Panc1 (cell line): ENCODE measurements at regions not wholly inside any gene's neighbourhood (a gene's known extent, or its start where the extent isn't known, plus 50 kb on each side); places are given as distances from the start of the nearest gene placed in this dataset.

ENCODE experiments used
- ATAC-seq: fragments of 200-7000 bp; cut with Tn5 transposase; 2 replicates; pipeline ENCODE4 v1.9.1; 2020; ENCODE audit warnings: mild to moderate bottlenecking, moderate library complexity
- BruUV-seq: library from RNA; stranded (reverse); fragments of 400-500 nt; replicated peaks from 2 replicates; lab custom pipeline; 2021; lab: Mats Ljungman, UMichigan
- CTCF ChIA-PET: fragments of 300-600 bp; sonication (Branson Sonifier 250); formaldehyde crosslinking; loops from one replicate; lab custom pipeline; 2022; ENCODE audit warnings: antibody characterized with exemption; lab: Charles Lee
- POLR2A ChIA-PET: fragments of 300-600 bp; sonication (Branson Sonifier 250); formaldehyde crosslinking; loops from one replicate; lab custom pipeline; 2022; ENCODE audit warnings: antibody characterized with exemption; lab: Charles Lee
- DNase-seq: peaks from one replicate; pipeline ENCODE4 v3.0.0-alpha.2; 2010; ENCODE audit warnings: low read depth, low spot score
- H3K27ac ChIP-seq: 2 replicates; pipeline ENCODE4 v1.5.1; 2011; ENCODE audit warnings: mild to moderate bottlenecking, low read length, inconsistent platforms
- H3K27me3 ChIP-seq: fragments of 200-500 bp; sonication (Bioruptor generic); 2 replicates; pipeline ENCODE4 v1.6.0; 2014; ENCODE audit warnings: low read length, inconsistent platforms; ENCODE audit not compliant: control insufficient read depth, insufficient read depth
- H3K36me3 ChIP-seq: fragments of 200-500 bp; sonication (Bioruptor generic); 2 replicates; pipeline ENCODE4 v1.5.1; 2014; ENCODE audit warnings: inconsistent platforms, mild to moderate bottlenecking, low read length, moderate library complexity; ENCODE audit not compliant: control insufficient read depth, insufficient read depth
- H3K4me1 ChIP-seq: 2 replicates; pipeline ENCODE4 v1.5.1; 2011; ENCODE audit warnings: inconsistent platforms, mild to moderate bottlenecking, low read length, moderate library complexity; ENCODE audit not compliant: control insufficient read depth, insufficient read depth
- H3K4me3 ChIP-seq, 2 experiments: 2 replicates each; pipeline ENCODE4 v1.5.1; 2011 to 2012; ENCODE audit warnings: low read depth in 2 of 2, low read length in 2 of 2, mild to moderate bottlenecking in 2 of 2, inconsistent platforms in 1 of 2, moderate library complexity in 1 of 2
- H3K9me3 ChIP-seq: fragments of 200-500 bp; sonication (Bioruptor generic); 2 replicates; pipeline ENCODE4 v1.5.1; 2014; ENCODE audit warnings: low read depth, mild to moderate bottlenecking, inconsistent platforms, low read length, moderate library complexity; ENCODE audit not compliant: control insufficient read depth, insufficient read depth
- CTCF ChIP-seq: fragments of 450-650 bp; IDR thresholded peaks from 2 replicates; pipeline ENCODE4 v1.5.1; 2017; ENCODE audit warnings: mild to moderate bottlenecking
- POLR2AphosphoS5 ChIP-seq: IDR thresholded peaks from 2 replicates; pipeline ENCODE4 v1.6.1; 2012; ENCODE audit warnings: mild to moderate bottlenecking, low read depth, low read length, moderate library complexity
- SIN3A ChIP-seq: IDR thresholded peaks from 2 replicates; pipeline ENCODE4 v1.6.1; 2012; ENCODE audit warnings: low read depth, mild to moderate bottlenecking, low read length, moderate library complexity, borderline replicate concordance; ENCODE audit not compliant: insufficient read depth
- TCF7L2 ChIP-seq: IDR thresholded peaks from 2 replicates; pipeline ENCODE4 v1.6.1; 2011; ENCODE audit warnings: mild to moderate bottlenecking, low read depth, low read length, inconsistent platforms
- in situ Hi-C: cut with HindIII; loops from 2 replicates; pipeline ENCODE4 v1.10.0; 2016; ENCODE audit warnings: low sequenced_read_pairs, low pct_unique_long_range_greater_than_20kb
- intact Hi-C: fragments of 100-400 bp; cut with micrococcal nuclease; formaldehyde crosslinking; loops from one replicate; pipeline ENCODE4 v1.10.0; 2022; ENCODE audit not compliant: unreplicated experiment
- TF ChIP-seq, protein P1 (sequence below), 2 experiments: IDR thresholded peaks; 2 replicates each; pipeline ENCODE4 v1.6.1; 2011 to 2012; ENCODE audit warnings: low read depth in 2 of 2, control low read depth in 1 of 2, low read length in 1 of 2, mild to moderate bottlenecking in 1 of 2, moderate library complexity in 1 of 2; ENCODE audit not compliant: insufficient read depth in 1 of 2

- ChIA-PET CTCF (no interaction called here), POLR2A (no interaction called here)
- in situ Hi-C loops: no loop called here
- intact Hi-C loops: no loop called here
- H3K4me1 ChIP-seq: no peaks in the 10 kb centered on the region
- H3K27ac ChIP-seq: no peak overlapping the region
- no TSS peak for BruUV-seq
- H3K36me3 ChIP-seq: no peaks in the 10 kb centered on the region
- DNase-seq (no peak), ATAC-seq (no peak)
- no peaks in the 10 kb centered on the region for H3K9me3 ChIP-seq
- H3K4me3 ChIP-seq: no peak overlapping the region
- TF ChIP-seq CTCF: no peak
- no peak for TF ChIP-seq TCF7L2
- TF ChIP-seq, protein P1, sequence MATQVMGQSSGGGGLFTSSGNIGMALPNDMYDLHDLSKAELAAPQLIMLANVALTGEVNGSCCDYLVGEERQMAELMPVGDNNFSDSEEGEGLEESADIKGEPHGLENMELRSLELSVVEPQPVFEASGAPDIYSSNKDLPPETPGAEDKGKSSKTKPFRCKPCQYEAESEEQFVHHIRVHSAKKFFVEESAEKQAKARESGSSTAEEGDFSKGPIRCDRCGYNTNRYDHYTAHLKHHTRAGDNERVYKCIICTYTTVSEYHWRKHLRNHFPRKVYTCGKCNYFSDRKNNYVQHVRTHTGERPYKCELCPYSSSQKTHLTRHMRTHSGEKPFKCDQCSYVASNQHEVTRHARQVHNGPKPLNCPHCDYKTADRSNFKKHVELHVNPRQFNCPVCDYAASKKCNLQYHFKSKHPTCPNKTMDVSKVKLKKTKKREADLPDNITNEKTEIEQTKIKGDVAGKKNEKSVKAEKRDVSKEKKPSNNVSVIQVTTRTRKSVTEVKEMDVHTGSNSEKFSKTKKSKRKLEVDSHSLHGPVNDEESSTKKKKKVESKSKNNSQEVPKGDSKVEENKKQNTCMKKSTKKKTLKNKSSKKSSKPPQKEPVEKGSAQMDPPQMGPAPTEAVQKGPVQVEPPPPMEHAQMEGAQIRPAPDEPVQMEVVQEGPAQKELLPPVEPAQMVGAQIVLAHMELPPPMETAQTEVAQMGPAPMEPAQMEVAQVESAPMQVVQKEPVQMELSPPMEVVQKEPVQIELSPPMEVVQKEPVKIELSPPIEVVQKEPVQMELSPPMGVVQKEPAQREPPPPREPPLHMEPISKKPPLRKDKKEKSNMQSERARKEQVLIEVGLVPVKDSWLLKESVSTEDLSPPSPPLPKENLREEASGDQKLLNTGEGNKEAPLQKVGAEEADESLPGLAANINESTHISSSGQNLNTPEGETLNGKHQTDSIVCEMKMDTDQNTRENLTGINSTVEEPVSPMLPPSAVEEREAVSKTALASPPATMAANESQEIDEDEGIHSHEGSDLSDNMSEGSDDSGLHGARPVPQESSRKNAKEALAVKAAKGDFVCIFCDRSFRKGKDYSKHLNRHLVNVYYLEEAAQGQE (IDR thresholded peaks at IDR 0.05; ENCODE audit: insufficient read depth in 1 of 2, low read depth in 2 of 2, low read length in 1 of 2): no peak
- no peak for TF ChIP-seq SIN3A
- no peak for TF ChIP-seq POLR2AphosphoS5
- no peaks in the 10 kb centered on the region for H3K27me3 ChIP-seq
Measured at GRCh38 chr13:107884564-107884963, 330.8 kb downstream of the LIG4 start.

GRCh38 chr13:107883561-107884175 lies 331.7 kb downstream of the LIG4 start:
- no peak overlapping the region for H3K27ac ChIP-seq
- POLR2A ChIA-PET: no interaction called here
- TF ChIP-seq CTCF (no peak), POLR2AphosphoS5 (no peak), TCF7L2 (no peak), SIN3A (no peak)
- TF ChIP-seq, protein P1 (IDR thresholded peaks at IDR 0.05; ENCODE audit: insufficient read depth in 1 of 2, low read depth in 2 of 2, low read length in 1 of 2): no peak
- intact Hi-C loops (no loop called here), in situ Hi-C loops (no loop called here)
- H3K4me3 ChIP-seq: no peak overlapping the region
- no peaks in the 10 kb centered on the region for H3K27me3 ChIP-seq
- CTCF ChIA-PET: no interaction called here
- no peaks in the 10 kb centered on the region for H3K9me3 ChIP-seq
- no TSS peak for BruUV-seq
- no peaks in the 10 kb centered on the region for H3K36me3 ChIP-seq
- DNase-seq (no peak), ATAC-seq (no peak)
- no peaks in the 10 kb centered on the region for H3K4me1 ChIP-seq
